ENCODE measurements at regions not wholly inside any gene's neighbourhood (a gene's known extent, or its start where the extent isn't known, plus 50 kb on each side); places are given as distances from the start of the nearest gene placed in this dataset.

GRCh38 chr9:91102269-91102668, 259.4 kb downstream of the AUH start:
- no peak for DNase-seq

- DNase-seq = no peak
Measured at GRCh38 chr9:91103931-91104330, 257.8 kb downstream of the AUH start.

GRCh38 chr9:91106415-91107081, 255.2 kb downstream of the AUH start:
- DNase-seq = no peak

- no peak for DNase-seq
Measured at GRCh38 chr9:91111226-91111625, 250.5 kb downstream of the AUH start.

- no peak for DNase-seq
Measured at GRCh38 chr9:91111876-91112275, 249.8 kb downstream of the AUH start.

- DNase-seq = no peak
Measured at GRCh38 chr9:91113016-91113415, 248.7 kb downstream of the AUH start.

GRCh38 chr9:91114450-91114849, 247.3 kb downstream of the AUH start:
- DNase-seq = no peak

- no peak for DNase-seq
Measured at GRCh38 chr9:91116211-91116610, 245.5 kb downstream of the AUH start.

GRCh38 chr9:91116711-91117110, 245.0 kb downstream of the AUH start:
- DNase-seq = no peak

GRCh38 chr9:91117474-91117891, 244.2 kb downstream of the AUH start:
- no peak for DNase-seq

- DNase-seq = peak; percentile 70
Measured at GRCh38 chr9:91117959-91118703, 243.6 kb downstream of the AUH start.

- no peak for DNase-seq
Measured at GRCh38 chr9:91118704-91119025, 243.1 kb downstream of the AUH start.

GRCh38 chr9:91119142-91119541, 242.6 kb downstream of the AUH start:
- no peak for DNase-seq

- DNase-seq = no peak
Measured at GRCh38 chr9:91119679-91120078, 242.0 kb downstream of the AUH start.

GRCh38 chr9:91120200-91120599, 241.5 kb downstream of the AUH start:
- DNase-seq = no peak

GRCh38 chr9:91122755-91123154, 239.0 kb downstream of the AUH start:
- DNase-seq = no peak

- DNase-seq = no peak
Measured at GRCh38 chr9:91126761-91127445, 234.8 kb downstream of the AUH start.

- no peak for DNase-seq
Measured at GRCh38 chr9:91127653-91128052, 234.1 kb downstream of the AUH start.

GRCh38 chr9:91130796-91131318, 230.9 kb downstream of the AUH start:
- no peak for DNase-seq

- DNase-seq = no peak
Measured at GRCh38 chr9:91131433-91131839, 230.3 kb downstream of the AUH start.

- no peak for DNase-seq
Measured at GRCh38 chr9:91132576-91133073, 229.1 kb downstream of the AUH start.

- no peak for DNase-seq
Measured at GRCh38 chr9:91134608-91135007, 227.1 kb downstream of the AUH start.

- no peak for DNase-seq
Measured at GRCh38 chr9:91137391-91137790, 224.3 kb downstream of the AUH start.

GRCh38 chr9:91138760-91139159, 223.0 kb downstream of the AUH start:
- DNase-seq = no peak

Data from NCI-H345 (cell line).